ENCODE measurements at regions not wholly inside any gene's neighbourhood (a gene's known extent, or its start where the extent isn't known, plus 50 kb on each side); places are given as distances from the start of the nearest gene placed in this dataset.
A peak's percentile ranks its signal among the peaks of the same experiment; 100 is the strongest.
"Not testable (repeated sequence)": the region's sequence is repeated elsewhere in the genome, so short reads cannot be mapped to it uniquely, and the experiment has no call there.

GRCh38 chr13:80691814-80692213 is 350.9 kb upstream of the SPRY2 start:
- not testable (repeated sequence) for DNase-seq (ENCODE audit: low read depth, low spot score)

- no peak for DNase-seq (ENCODE audit: low read depth, low spot score)
These were observed 349.3 kb upstream of the SPRY2 start for GRCh38 chr13:80690208-80690607.

- no peak for DNase-seq (ENCODE audit: low read depth, low spot score)
These were observed 347.7 kb upstream of the SPRY2 start for GRCh38 chr13:80688593-80688992.

- no peak for DNase-seq (ENCODE audit: low read depth, low spot score)
These were observed 345.0 kb upstream of the SPRY2 start for GRCh38 chr13:80685942-80686341.

- no peak for DNase-seq (ENCODE audit: low read depth, low spot score)
These were observed 343.5 kb upstream of the SPRY2 start for GRCh38 chr13:80684217-80684991.

- no peak for DNase-seq (ENCODE audit: low read depth, low spot score)
These were observed 339.9 kb upstream of the SPRY2 start for GRCh38 chr13:80680786-80681366.

GRCh38 chr13:80679423-80679822 is 338.5 kb upstream of the SPRY2 start:
- no peak for DNase-seq (ENCODE audit: low read depth, low spot score)

- DNase-seq (ENCODE audit: low read depth, low spot score): no peak
These were observed 336.3 kb upstream of the SPRY2 start for GRCh38 chr13:80677227-80677626.

GRCh38 chr13:80675442-80675841 is 334.5 kb upstream of the SPRY2 start:
- not testable (repeated sequence) for DNase-seq (ENCODE audit: low read depth, low spot score)

GRCh38 chr13:80671773-80672172 is 330.8 kb upstream of the SPRY2 start:
- no peak for DNase-seq (ENCODE audit: low read depth, low spot score)

GRCh38 chr13:80669112-80669511 is 328.2 kb upstream of the SPRY2 start:
- no peak for DNase-seq (ENCODE audit: low read depth, low spot score)

GRCh38 chr13:80668452-80668851 is 327.5 kb upstream of the SPRY2 start:
- no peak for DNase-seq (ENCODE audit: low read depth, low spot score)

GRCh38 chr13:80666782-80667552 is 326.0 kb upstream of the SPRY2 start:
- DNase-seq (ENCODE audit: low read depth, low spot score): no peak

GRCh38 chr13:80665792-80666333 is 324.9 kb upstream of the SPRY2 start:
- no peak for DNase-seq (ENCODE audit: low read depth, low spot score)

GRCh38 chr13:80664950-80665349 is 324.0 kb upstream of the SPRY2 start:
- DNase-seq (ENCODE audit: low read depth, low spot score): peak; percentile 13

- DNase-seq (ENCODE audit: low read depth, low spot score): no peak
These were observed 322.9 kb upstream of the SPRY2 start for GRCh38 chr13:80663788-80664187.

GRCh38 chr13:80658705-80659104 is 317.8 kb upstream of the SPRY2 start:
- DNase-seq (ENCODE audit: low read depth, low spot score): no peak

- DNase-seq (ENCODE audit: low read depth, low spot score): no peak
These were observed 315.6 kb upstream of the SPRY2 start for GRCh38 chr13:80656512-80656904.

GRCh38 chr13:80655778-80656511 is 315.0 kb upstream of the SPRY2 start:
- no peak for DNase-seq (ENCODE audit: low read depth, low spot score)

GRCh38 chr13:80654638-80655249 is 313.8 kb upstream of the SPRY2 start:
- no peak for DNase-seq (ENCODE audit: low read depth, low spot score)

GRCh38 chr13:80649274-80649673 is 308.3 kb upstream of the SPRY2 start:
- DNase-seq (ENCODE audit: low read depth, low spot score): no peak
